Activated CD4-positive, alpha-beta T cell treated with anti-CD3 and anti-CD28 coated beads for 36 hours (primary cell): ENCODE measurements at regions not wholly inside any gene's neighbourhood (a gene's known extent, or its start where the extent isn't known, plus 50 kb on each side); places are given as distances from the start of the nearest gene placed in this dataset.

Experiments used
- ATAC-seq: fragments of 200-7000 bp; cut with Tn5 transposase; one replicate; pipeline ENCODE4 v1.10.0; 2021; ENCODE audit warnings: mild to moderate bottlenecking, moderate library complexity
- CTCF ChIA-PET: fragments of 350-600 bp; sonication (Branson Sonifier 250); formaldehyde crosslinking; loops from one replicate; lab custom pipeline; 2021; ENCODE audit warnings: antibody characterized with exemption; lab: Charles Lee
- POLR2A ChIA-PET: fragments of 350-600 bp; sonication (Branson Sonifier 250); formaldehyde crosslinking; loops from one replicate; lab custom pipeline; 2021; ENCODE audit warnings: antibody characterized with exemption, inconsistent platforms; lab: Charles Lee
- DNase-seq: peaks from one replicate; pipeline ENCODE4 v3.0.0-alpha.2; 2020
- H3K27ac Mint-ChIP-seq: one replicate; pipeline ENCODE4 v1.8.0; 2021; ENCODE audit warnings: mixed read lengths
- H3K27me3 Mint-ChIP-seq: one replicate; pipeline ENCODE4 v1.8.0; 2021; ENCODE audit warnings: mixed read lengths
- H3K36me3 Mint-ChIP-seq: one replicate; pipeline ENCODE4 v1.8.0; 2021; ENCODE audit warnings: low read depth, mixed read lengths
- H3K4me1 Mint-ChIP-seq: one replicate; pipeline ENCODE4 v1.8.0; 2021; ENCODE audit warnings: mixed read lengths
- H3K4me3 Mint-ChIP-seq: one replicate; pipeline ENCODE4 v1.8.0; 2021; ENCODE audit warnings: mild to moderate bottlenecking, moderate library complexity, mixed read lengths
- H3K9me3 Mint-ChIP-seq: one replicate; pipeline ENCODE4 v1.8.0; 2021; ENCODE audit warnings: low read depth, mixed read lengths
- intact Hi-C, 2 experiments: fragments of 100-400 bp; cut with DNase I in 1 of 2; cut with micrococcal nuclease in 1 of 2; formaldehyde crosslinking; loops; one replicate each; pipeline versions ENCODE4 v1.14.2 to v1.15.1; 2022 to 2024; cut with DNase I, micrococcal nuclease

DNA sequence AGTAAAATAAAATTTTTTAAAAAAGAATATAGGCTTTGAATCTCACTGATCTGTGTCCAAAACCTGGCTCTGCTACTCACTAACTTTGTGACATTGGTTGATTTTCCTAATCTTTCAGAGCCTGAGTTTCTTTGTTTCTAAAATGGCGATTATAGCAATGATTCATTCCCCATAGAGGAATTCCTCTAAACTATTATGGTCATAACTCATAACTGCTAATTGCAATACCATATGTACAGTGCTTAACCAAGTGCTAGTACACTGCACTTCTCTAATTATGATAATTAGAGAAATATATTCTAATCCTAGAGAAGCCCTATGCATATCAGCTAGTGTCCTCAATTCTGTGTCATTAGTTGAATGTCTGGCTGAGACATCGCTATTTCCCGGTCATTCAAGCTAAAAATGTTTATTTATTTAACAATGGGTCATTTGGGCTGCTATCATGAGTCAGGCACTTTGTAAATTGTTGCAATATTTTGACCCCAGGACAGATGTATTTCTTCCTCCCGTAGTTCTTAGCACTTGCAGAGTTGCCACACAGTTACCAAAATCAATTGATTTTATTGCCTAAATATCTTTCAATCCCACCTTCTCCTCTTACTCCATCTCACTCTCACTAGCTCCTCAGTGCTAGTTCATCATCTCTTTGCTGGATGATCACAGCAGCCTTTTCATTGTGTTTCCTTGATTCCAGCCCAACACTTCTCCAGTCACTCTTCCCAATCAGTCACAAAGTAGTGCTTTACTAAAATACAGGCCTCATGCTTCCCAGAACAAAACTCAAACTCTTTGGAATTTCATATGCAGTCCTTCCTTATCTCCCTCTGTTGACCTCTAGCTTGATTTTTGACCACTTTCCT, 200.9 kb upstream of the PAPPA start:
- DNase-seq (no peak), ATAC-seq (no peak)
- Mint-ChIP-seq H3K4me3 (no peak overlapping the region), H3K27ac (no peak overlapping the region), H3K4me1 (no peaks in the 10 kb centered on the region), H3K9me3 (peaks cover 4% of the 10 kb centered on the region), H3K27me3 (peaks cover 10% of the 10 kb centered on the region), H3K36me3 (no peaks in the 10 kb centered on the region)
- ChIA-PET POLR2A (no interaction called here), CTCF (no interaction called here)
- intact Hi-C loops, result no loop called here

DNA sequence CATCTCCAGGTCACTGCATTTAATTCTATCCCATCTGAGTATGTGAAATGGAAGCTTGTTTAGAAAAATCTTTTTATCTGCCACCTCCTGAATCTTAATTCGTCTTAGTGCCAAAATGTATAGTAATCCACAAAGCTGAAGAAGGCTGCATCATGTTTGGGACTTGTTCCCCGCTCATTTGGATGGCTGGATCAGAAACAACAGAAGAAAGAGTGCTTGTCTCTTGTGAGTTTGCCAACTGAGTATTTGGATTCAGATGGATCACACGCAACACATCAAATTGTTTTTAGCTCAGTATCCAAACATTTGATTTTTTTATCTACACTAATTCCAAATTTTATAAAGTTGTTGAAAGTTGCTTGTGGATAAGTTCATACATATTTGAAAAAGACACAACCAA, 197.2 kb upstream of the PAPPA start:
- no peaks in the 10 kb centered on the region for H3K4me1 Mint-ChIP-seq
- H3K4me3 Mint-ChIP-seq, result no peak overlapping the region
- DNase-seq (no peak), ATAC-seq (no peak)
- intact Hi-C loops, result no loop called here
- H3K36me3 Mint-ChIP-seq, result no peaks in the 10 kb centered on the region
- ChIA-PET CTCF (no interaction called here), POLR2A (no interaction called here)
- H3K27me3 Mint-ChIP-seq, result peaks cover 4% of the 10 kb centered on the region
- H3K9me3 Mint-ChIP-seq, result peaks cover 3% of the 10 kb centered on the region
- no peak overlapping the region for H3K27ac Mint-ChIP-seq

DNA sequence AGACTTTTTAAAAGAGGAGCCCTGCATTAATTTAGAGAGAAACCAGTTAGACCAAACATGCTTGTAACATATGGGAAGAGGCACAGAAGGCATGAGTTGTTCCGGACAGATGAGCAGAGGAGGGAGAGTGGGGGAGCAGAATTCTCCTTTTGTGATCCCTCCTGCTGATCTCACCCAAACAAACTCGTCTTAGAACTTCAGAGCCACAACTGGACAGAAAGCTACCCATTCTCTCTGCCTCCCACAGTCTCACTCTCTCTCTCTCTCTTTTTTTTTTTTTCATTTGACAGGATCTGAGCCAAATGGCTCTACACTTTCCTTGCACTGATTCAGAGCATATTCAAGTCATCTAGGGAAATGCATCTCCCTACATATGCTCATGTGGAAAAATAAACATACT, 196.0 kb upstream of the PAPPA start:
- H3K27ac Mint-ChIP-seq, result no peak overlapping the region
- H3K9me3 Mint-ChIP-seq, result peaks cover 5% of the 10 kb centered on the region
- intact Hi-C loops, result no loop called here
- ChIA-PET CTCF (interaction anchor here (0.9 kb wide), 1 partner anchor 15 kb away, joined by 3 read pairs; no protein-coding TSS in a partner anchor), POLR2A (no interaction called here)
- no peaks in the 10 kb centered on the region for H3K36me3 Mint-ChIP-seq
- DNase-seq (no peak), ATAC-seq (no peak)
- H3K4me1 Mint-ChIP-seq, result no peaks in the 10 kb centered on the region
- H3K27me3 Mint-ChIP-seq, result peaks cover 4% of the 10 kb centered on the region
- H3K4me3 Mint-ChIP-seq, result no peak overlapping the region

GRCh38 chr9:115964710-115965347, 188.8 kb upstream of the PAPPA start:
- peaks cover 7% of the 10 kb centered on the region for H3K9me3 Mint-ChIP-seq
- CTCF ChIA-PET, result interaction anchor here (1.4 kb wide), 1 partner anchor 11 kb away, joined by 3 read pairs; no protein-coding TSS in a partner anchor
- H3K4me1 Mint-ChIP-seq, result no peaks in the 10 kb centered on the region
- DNase-seq (no peak), ATAC-seq (no peak)
- H3K27me3 Mint-ChIP-seq, result no peaks in the 10 kb centered on the region
- intact Hi-C loops, result no loop called here
- POLR2A ChIA-PET, result no interaction called here
- H3K27ac Mint-ChIP-seq, result no peak overlapping the region
- no peak overlapping the region for H3K4me3 Mint-ChIP-seq
- H3K36me3 Mint-ChIP-seq, result no peaks in the 10 kb centered on the region

DNA sequence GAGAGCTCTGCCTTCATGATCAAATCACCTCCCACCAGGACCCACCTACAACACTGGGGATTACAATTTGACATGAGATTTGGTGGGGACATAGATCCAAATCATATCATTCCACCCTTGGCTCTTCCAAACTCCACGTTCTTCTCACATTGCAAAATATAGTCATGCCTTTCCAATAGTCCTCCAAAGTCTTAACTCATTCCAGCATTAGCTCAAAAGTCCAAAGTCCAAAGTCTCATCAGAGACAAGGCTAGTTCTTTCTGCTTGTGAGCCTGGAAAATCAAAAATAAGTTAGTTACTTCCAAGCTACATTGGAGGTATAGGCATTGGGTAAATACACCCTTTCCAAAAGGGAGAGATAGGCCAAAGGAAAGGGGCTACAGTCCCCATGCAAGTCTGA, 186.9 kb upstream of the PAPPA start:
- no peaks in the 10 kb centered on the region for H3K27me3 Mint-ChIP-seq
- DNase-seq (no peak), ATAC-seq (no peak)
- POLR2A ChIA-PET, result no interaction called here
- H3K27ac Mint-ChIP-seq, result no peak overlapping the region
- H3K9me3 Mint-ChIP-seq, result peaks cover 5% of the 10 kb centered on the region
- H3K4me3 Mint-ChIP-seq, result no peak overlapping the region
- H3K4me1 Mint-ChIP-seq, result no peaks in the 10 kb centered on the region
- H3K36me3 Mint-ChIP-seq, result no peaks in the 10 kb centered on the region
- CTCF ChIA-PET, result no interaction called here
- intact Hi-C loops, result no loop called here

DNA sequence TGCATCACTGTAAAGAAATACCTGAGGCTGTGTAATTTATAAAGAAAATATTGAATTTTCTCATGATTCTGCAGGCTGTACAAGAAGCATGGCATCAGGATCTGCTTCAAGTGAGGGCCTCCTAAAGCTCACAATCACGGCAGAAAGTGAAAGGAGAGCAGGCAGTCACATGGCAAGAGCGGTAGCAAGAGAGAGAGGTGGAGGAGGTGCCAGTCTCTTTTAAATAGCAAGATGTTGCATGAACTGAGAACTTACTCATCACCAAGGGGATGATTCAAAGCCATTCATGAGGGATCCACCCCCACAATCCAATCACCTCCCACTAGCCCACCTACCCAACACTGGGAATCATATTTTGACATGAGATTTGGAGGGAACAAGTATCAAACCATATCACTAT, 184.5 kb upstream of the PAPPA start:
- intact Hi-C loops, result no loop called here
- no peaks in the 10 kb centered on the region for H3K36me3 Mint-ChIP-seq
- no peaks in the 10 kb centered on the region for H3K27me3 Mint-ChIP-seq
- ChIA-PET POLR2A (no interaction called here), CTCF (no interaction called here)
- no peak for DNase-seq
- no peaks in the 10 kb centered on the region for H3K4me1 Mint-ChIP-seq
- no peak overlapping the region for H3K27ac Mint-ChIP-seq
- H3K4me3 Mint-ChIP-seq, result no peak overlapping the region
- ATAC-seq, result no peak
- peaks cover 6% of the 10 kb centered on the region for H3K9me3 Mint-ChIP-seq

DNA sequence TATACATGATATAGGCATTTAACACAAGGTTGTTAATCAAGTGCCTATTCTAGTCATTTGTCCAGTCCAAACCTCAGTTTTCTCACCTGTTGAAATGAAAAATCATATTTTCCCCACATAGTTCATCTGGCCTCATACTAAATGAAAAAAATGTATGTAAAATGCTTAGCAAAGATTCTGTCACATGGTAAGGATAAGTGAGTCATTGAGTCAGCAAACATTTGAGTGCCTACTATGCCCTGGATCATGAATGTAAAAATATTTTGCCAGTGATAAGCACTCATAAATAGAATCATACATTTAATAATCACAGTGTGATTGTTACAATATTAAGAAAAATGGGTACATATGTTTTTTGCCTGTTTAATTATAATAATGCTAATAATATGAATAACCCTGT, 181.2 kb upstream of the PAPPA start:
- POLR2A ChIA-PET, result no interaction called here
- Mint-ChIP-seq H3K4me3 (no peak overlapping the region), H3K4me1 (no peaks in the 10 kb centered on the region), H3K27ac (no peak overlapping the region), H3K9me3 (peaks cover 9% of the 10 kb centered on the region), H3K27me3 (peaks cover 2% of the 10 kb centered on the region), H3K36me3 (no peaks in the 10 kb centered on the region)
- CTCF ChIA-PET, result no interaction called here
- no peak for ATAC-seq
- intact Hi-C loops, result loop anchor here in 1 of 2 experiments (10.0 kb wide), 1 partner anchor 62 kb away; no protein-coding TSS in a partner anchor
- DNase-seq, result no peak

- no peak for DNase-seq
- intact Hi-C loops, result loop anchor here in 1 of 2 experiments (10.0 kb wide), 1 partner anchor 62 kb away; no protein-coding TSS in a partner anchor
- POLR2A ChIA-PET, result no interaction called here
- CTCF ChIA-PET, result no interaction called here
- no peak overlapping the region for H3K27ac Mint-ChIP-seq
- no peak for ATAC-seq
- no peak overlapping the region for H3K4me3 Mint-ChIP-seq
- no peaks in the 10 kb centered on the region for H3K36me3 Mint-ChIP-seq
- peaks cover 2% of the 10 kb centered on the region for H3K27me3 Mint-ChIP-seq
- H3K9me3 Mint-ChIP-seq, result peaks cover 9% of the 10 kb centered on the region
- no peaks in the 10 kb centered on the region for H3K4me1 Mint-ChIP-seq
Measured at GRCh38 chr9:115972843-115973595, 180.6 kb upstream of the PAPPA start.

- no peak overlapping the region for H3K27ac Mint-ChIP-seq
- DNase-seq (no peak), ATAC-seq (no peak)
- no peak overlapping the region for H3K4me3 Mint-ChIP-seq
- H3K36me3 Mint-ChIP-seq, result no peaks in the 10 kb centered on the region
- intact Hi-C loops, result loop anchor here in 1 of 2 experiments (10.0 kb wide), 1 partner anchor 58 kb away; no protein-coding TSS in a partner anchor
- POLR2A ChIA-PET, result no interaction called here
- peaks cover 5% of the 10 kb centered on the region for H3K9me3 Mint-ChIP-seq
- H3K27me3 Mint-ChIP-seq, result peaks cover 2% of the 10 kb centered on the region
- H3K4me1 Mint-ChIP-seq, result no peaks in the 10 kb centered on the region
- CTCF ChIA-PET, result no interaction called here
Measured at GRCh38 chr9:115976781-115977180, 176.8 kb upstream of the PAPPA start.

DNA sequence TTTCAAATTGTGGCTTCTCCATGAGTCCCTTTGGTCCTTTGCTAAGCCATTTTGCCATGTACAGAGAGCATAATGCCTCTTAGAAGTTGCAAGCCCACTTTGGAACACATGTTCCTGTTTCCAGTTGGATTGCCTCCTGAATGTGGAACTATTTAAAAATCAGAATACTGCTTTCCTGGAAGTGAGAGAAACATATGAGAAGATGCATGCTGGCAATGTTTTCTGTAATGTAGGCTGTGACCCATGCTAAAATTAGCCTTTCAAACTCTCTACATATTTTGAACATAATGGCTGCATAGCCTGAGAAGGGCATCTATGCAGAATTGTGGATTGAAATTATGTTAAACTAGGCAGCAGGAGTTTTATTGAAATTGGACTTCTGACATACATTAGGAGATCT, 175.5 kb upstream of the PAPPA start:
- no peaks in the 10 kb centered on the region for H3K4me1 Mint-ChIP-seq
- ChIA-PET POLR2A (no interaction called here), CTCF (no interaction called here)
- H3K4me3 Mint-ChIP-seq, result no peak overlapping the region
- no peaks in the 10 kb centered on the region for H3K36me3 Mint-ChIP-seq
- peaks cover 5% of the 10 kb centered on the region for H3K9me3 Mint-ChIP-seq
- no peak overlapping the region for H3K27ac Mint-ChIP-seq
- no peak for ATAC-seq
- H3K27me3 Mint-ChIP-seq, result peaks cover 2% of the 10 kb centered on the region
- intact Hi-C loops, result loop anchor here in 1 of 2 experiments (10.0 kb wide), 1 partner anchor 57 kb away; no protein-coding TSS in a partner anchor
- no peak for DNase-seq

- peaks cover 5% of the 10 kb centered on the region for H3K9me3 Mint-ChIP-seq
- ATAC-seq, result no peak
- H3K36me3 Mint-ChIP-seq, result no peaks in the 10 kb centered on the region
- H3K27ac Mint-ChIP-seq, result no peak overlapping the region
- ChIA-PET POLR2A (no interaction called here), CTCF (no interaction called here)
- no peaks in the 10 kb centered on the region for H3K4me1 Mint-ChIP-seq
- H3K4me3 Mint-ChIP-seq, result no peak overlapping the region
- H3K27me3 Mint-ChIP-seq, result peaks cover 2% of the 10 kb centered on the region
- intact Hi-C loops, result loop anchor here in 1 of 2 experiments (10.0 kb wide), 1 partner anchor 56 kb away; no protein-coding TSS in a partner anchor
- no peak for DNase-seq
Measured at GRCh38 chr9:115978659-115979096, 174.9 kb upstream of the PAPPA start.
